SK-N-MC (cell line): ENCODE measurements at regions not wholly inside any gene's neighbourhood (a gene's known extent, or its start where the extent isn't known, plus 50 kb on each side); places are given as distances from the start of the nearest gene placed in this dataset.

Experiments
- EZH2 ChIP-seq: fragments of 200-600 bp; sonication (generic); IDR thresholded peaks from one replicate; pipeline ENCODE4 v1.6.1; 2017; ENCODE audit warnings: antibody characterized with exemption
- FOXP2 ChIP-seq: optimal IDR thresholded peaks from 2 replicates; pipeline ENCODE3; 2011; ENCODE audit warnings: mild to moderate bottlenecking, moderate library complexity; ENCODE audit not compliant: insufficient read depth; ENCODE audit errors: extremely low read length, control extremely low read depth
- POLR2AphosphoS5 ChIP-seq: IDR thresholded peaks from 2 replicates; pipeline ENCODE4 v1.6.1; 2012; ENCODE audit warnings: mild to moderate bottlenecking, low read depth, low read length, borderline replicate concordance

DNA sequence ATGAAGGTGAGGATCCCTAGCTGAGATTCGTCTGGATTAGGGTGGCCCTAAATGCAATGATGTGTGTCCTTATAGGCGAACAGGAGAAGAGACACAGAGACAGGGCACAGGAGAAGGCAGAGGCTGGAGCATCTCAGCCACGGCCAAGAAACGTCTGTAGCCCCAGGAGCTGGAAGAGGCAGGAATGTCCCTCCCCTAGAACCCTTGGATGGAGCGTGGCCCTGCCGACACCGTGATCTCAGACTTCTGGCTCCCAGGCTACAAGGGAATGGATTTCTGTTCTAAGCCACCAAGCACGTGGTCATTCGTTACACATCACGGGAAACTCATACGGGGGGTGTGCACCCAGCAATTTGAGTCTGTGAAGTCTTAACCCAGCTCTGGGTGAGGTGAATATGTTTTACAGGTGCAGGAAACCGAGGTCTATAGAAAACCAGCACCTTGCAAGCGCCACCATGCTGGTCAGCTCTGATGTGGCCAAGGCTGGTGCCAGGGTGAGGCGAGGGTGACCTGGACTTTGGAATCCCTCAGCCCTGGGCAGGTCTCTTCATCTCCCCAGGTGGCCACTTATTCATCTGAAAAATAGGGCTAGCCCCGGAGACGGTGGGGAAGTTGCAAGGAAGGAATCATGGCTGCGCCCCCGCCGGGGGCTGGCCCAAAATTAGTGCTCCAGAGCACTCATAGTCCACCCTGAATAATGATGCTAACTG is 89.5 kb upstream of the FGF3 start:
- no peak for TF ChIP-seq POLR2AphosphoS5
- no peak for TF ChIP-seq EZH2
- no peak for TF ChIP-seq FOXP2
